ENCODE measurements at regions not wholly inside any gene's neighbourhood (a gene's known extent, or its start where the extent isn't known, plus 50 kb on each side); places are given as distances from the start of the nearest gene placed in this dataset.

DNA sequence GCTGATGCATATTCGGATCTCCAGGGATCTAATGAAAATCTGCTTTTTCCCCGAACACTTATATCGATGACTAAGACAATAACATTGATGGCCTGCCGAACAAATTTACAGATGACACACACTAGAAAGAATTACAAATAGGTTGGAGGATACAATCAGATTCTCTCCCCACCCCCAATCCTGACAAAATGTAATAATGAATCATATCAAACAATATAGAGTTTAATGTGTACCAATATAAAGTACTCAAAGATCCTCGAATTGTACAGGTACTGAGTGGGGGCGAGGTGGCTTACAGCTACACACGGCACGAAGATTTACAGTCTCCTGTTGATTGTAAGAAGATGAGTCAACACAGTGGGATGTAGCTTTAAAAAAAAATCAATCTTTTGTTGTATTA is 182.7 kb upstream of the MKLN1 start:
- POLR2A ChIA-PET, result no interaction called here
- no peaks in the 10 kb centered on the region for H3K4me1 Mint-ChIP-seq
- DNase-seq (ENCODE audit: low spot score) (no peak), ATAC-seq (no peak)
- no peak overlapping the region for H3K4me3 Mint-ChIP-seq
- H3K27me3 Mint-ChIP-seq (ENCODE audit: low read depth), result no peaks in the 10 kb centered on the region
- H3K36me3 Mint-ChIP-seq, result no peaks in the 10 kb centered on the region
- H3K9me3 Mint-ChIP-seq, result peaks cover 13% of the 10 kb centered on the region
- TF ChIP-seq, protein P1, sequence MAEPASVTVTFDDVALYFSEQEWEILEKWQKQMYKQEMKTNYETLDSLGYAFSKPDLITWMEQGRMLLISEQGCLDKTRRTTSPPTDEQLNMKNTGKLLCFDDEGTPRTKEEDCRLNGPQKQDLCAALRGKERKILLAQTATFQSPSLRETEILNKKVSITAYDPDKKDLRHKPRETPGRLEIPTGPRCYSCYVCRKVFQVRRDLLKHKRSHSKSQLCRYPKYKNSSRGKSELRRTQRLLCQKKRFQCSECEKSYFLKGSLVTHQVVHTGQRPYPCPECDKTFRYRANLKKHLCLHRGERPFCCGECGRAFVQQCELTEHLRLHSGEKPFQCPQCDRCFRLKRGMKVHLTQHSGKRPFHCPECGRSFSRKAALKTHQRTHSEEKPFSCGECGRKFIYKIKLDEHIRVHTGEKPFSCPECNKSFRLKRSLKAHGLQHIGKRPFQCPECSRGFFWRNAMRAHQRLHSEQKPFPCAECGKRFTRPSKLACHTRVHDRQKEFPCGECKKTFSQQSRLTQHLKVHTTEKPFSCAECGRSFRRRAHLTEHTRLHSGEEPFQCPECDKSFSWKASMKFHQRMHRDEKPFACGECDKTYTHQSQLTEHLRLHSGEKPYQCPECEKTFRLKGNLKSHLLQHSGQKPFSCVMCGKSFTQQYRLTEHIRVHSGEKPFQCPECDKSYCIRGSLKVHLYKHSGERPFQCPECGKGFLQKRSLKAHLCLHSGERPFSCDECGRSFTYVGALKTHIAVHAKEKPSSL (CRISPR knock-in tag; conservative IDR thresholded peaks at IDR 0.05), result no peak
- no peak for TF ChIP-seq ETV6 (CRISPR knock-in tag; IDR thresholded peaks at IDR 0.05)
- TF ChIP-seq, protein P2, sequence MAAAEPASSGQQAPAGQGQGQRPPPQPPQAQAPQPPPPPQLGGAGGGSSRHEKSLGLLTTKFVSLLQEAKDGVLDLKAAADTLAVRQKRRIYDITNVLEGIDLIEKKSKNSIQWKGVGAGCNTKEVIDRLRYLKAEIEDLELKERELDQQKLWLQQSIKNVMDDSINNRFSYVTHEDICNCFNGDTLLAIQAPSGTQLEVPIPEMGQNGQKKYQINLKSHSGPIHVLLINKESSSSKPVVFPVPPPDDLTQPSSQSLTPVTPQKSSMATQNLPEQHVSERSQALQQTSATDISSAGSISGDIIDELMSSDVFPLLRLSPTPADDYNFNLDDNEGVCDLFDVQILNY (CRISPR knock-in tag; IDR thresholded peaks at IDR 0.05), result no peak
- TF ChIP-seq FOXJ3 (CRISPR knock-in tag; IDR thresholded peaks at IDR 0.05; ENCODE audit: borderline replicate concordance), result no peak
- no peak for TF ChIP-seq GABPB1 (CRISPR knock-in tag; IDR thresholded peaks at IDR 0.05)
- no peak overlapping the region for H3K27ac Mint-ChIP-seq
- CTCF ChIA-PET, result no interaction called here

DNA sequence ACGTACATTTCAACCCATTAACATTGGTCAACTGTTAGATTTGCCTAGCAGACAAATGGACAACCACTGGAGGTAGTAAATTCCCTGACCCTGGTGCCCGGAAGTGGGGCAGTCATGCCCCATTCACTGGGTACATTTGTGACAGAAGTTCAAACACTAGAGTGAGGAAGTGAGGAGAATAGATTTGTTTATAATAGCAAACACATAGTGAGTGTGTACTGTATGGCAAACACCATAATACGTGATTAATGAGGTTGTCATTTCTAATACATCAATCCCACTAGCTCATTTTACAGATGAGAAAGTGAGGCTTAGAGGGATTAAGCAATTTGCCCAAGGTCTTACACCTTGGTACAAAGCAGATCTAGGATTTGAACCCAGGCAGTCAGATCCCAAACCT is 181.9 kb upstream of the MKLN1 start:
- Mint-ChIP-seq H3K36me3 (no peaks in the 10 kb centered on the region), H3K4me3 (no peak overlapping the region), H3K4me1 (no peaks in the 10 kb centered on the region), H3K27ac (no peak overlapping the region), H3K9me3 (peaks cover 13% of the 10 kb centered on the region), H3K27me3 (ENCODE audit: low read depth) (no peaks in the 10 kb centered on the region)
- ATAC-seq (no peak), DNase-seq (ENCODE audit: low spot score) (no peak)
- ChIA-PET POLR2A (no interaction called here), CTCF (no interaction called here)
- TF ChIP-seq, protein P3, sequence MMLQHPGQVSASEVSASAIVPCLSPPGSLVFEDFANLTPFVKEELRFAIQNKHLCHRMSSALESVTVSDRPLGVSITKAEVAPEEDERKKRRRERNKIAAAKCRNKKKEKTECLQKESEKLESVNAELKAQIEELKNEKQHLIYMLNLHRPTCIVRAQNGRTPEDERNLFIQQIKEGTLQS (CRISPR knock-in tag; conservative IDR thresholded peaks at IDR 0.05), result no peak
- TF ChIP-seq, protein P4, sequence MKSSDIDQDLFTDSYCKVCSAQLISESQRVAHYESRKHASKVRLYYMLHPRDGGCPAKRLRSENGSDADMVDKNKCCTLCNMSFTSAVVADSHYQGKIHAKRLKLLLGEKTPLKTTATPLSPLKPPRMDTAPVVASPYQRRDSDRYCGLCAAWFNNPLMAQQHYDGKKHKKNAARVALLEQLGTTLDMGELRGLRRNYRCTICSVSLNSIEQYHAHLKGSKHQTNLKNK (CRISPR knock-in tag; IDR thresholded peaks at IDR 0.05), result no peak
- TF ChIP-seq, protein P1 (CRISPR knock-in tag; conservative IDR thresholded peaks at IDR 0.05), result no peak
- no peak for TF ChIP-seq GABPB1 (CRISPR knock-in tag; IDR thresholded peaks at IDR 0.05)

DNA sequence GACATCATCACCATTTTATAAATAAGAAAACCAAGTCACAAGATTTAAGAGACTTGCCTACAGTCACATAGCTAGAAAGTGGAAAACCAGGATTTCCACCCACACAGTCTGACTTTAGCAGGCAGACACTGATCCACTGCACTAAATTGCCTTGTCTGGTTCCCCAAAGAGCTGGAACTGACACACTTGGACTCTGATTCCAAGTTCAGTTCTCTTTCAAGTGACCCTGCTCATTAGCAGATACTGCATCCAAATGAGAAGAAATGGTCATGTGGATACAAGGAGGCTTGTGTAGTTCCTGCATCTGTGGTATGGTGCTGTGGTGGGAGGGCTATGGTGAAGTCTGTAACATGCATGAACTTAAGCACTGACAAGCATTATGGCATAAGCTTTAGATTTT is 180.1 kb upstream of the MKLN1 start:
- ChIA-PET POLR2A (no interaction called here), CTCF (no interaction called here)
- no peak overlapping the region for H3K27ac Mint-ChIP-seq
- ATAC-seq (no peak), DNase-seq (ENCODE audit: low spot score) (no peak)
- H3K9me3 Mint-ChIP-seq, result peaks cover 3% of the 10 kb centered on the region; the same call in 1 of the 2 replicates
- no peak overlapping the region for H3K4me3 Mint-ChIP-seq
- H3K36me3 Mint-ChIP-seq, result no peaks in the 10 kb centered on the region
- no peaks in the 10 kb centered on the region for H3K4me1 Mint-ChIP-seq
- no peaks in the 10 kb centered on the region for H3K27me3 Mint-ChIP-seq (ENCODE audit: low read depth)
- TF ChIP-seq, protein P5, sequence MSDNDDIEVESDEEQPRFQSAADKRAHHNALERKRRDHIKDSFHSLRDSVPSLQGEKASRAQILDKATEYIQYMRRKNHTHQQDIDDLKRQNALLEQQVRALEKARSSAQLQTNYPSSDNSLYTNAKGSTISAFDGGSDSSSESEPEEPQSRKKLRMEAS (CRISPR knock-in tag; IDR thresholded peaks at IDR 0.05), result no peak
- no peak for TF ChIP-seq ZNF416 (CRISPR knock-in tag; IDR thresholded peaks at IDR 0.05)
- TF ChIP-seq NR2C2 (CRISPR knock-in tag; IDR thresholded peaks at IDR 0.05), result no peak

DNA sequence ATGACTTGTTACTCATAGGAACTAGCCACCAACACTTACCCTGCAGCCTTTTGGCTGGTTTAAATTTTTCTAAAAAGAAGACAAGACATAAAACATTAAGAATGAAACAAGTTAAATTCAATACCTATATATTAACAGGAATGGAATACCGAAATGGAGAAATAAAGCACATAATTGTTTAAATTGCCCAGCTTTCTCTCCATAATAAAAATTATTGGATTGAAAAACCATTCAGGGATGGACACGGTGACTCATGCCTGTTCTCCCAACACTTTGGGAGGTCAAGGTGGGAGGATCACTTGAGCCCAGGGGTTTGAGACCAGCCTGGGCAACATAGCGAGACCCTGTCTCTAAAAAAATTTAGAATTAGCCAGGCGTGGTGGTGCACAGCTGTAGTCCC is 179.4 kb upstream of the MKLN1 start:
- DNase-seq (ENCODE audit: low spot score), result no peak
- ChIA-PET CTCF (interaction anchor here (0.7 kb wide), 1 partner anchor 123 kb away, joined by 3 read pairs; no protein-coding TSS in a partner anchor), POLR2A (no interaction called here)
- peaks cover 3% of the 10 kb centered on the region; the same call in 1 of the 2 replicates for H3K9me3 Mint-ChIP-seq
- no peaks in the 10 kb centered on the region for H3K4me1 Mint-ChIP-seq
- ATAC-seq, result no peak
- H3K36me3 Mint-ChIP-seq, result no peaks in the 10 kb centered on the region
- H3K27ac Mint-ChIP-seq, result no peak overlapping the region
- H3K27me3 Mint-ChIP-seq (ENCODE audit: low read depth), result no peaks in the 10 kb centered on the region
- no peak overlapping the region for H3K4me3 Mint-ChIP-seq
- TF ChIP-seq, protein P6, sequence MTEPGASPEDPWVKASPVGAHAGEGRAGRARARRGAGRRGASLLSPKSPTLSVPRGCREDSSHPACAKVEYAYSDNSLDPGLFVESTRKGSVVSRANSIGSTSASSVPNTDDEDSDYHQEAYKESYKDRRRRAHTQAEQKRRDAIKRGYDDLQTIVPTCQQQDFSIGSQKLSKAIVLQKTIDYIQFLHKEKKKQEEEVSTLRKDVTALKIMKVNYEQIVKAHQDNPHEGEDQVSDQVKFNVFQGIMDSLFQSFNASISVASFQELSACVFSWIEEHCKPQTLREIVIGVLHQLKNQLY (CRISPR knock-in tag; IDR thresholded peaks at IDR 0.05), result no peak
- no peak for TF ChIP-seq NFE2L1 (CRISPR knock-in tag; IDR thresholded peaks at IDR 0.05)
- TF ChIP-seq, protein P7, sequence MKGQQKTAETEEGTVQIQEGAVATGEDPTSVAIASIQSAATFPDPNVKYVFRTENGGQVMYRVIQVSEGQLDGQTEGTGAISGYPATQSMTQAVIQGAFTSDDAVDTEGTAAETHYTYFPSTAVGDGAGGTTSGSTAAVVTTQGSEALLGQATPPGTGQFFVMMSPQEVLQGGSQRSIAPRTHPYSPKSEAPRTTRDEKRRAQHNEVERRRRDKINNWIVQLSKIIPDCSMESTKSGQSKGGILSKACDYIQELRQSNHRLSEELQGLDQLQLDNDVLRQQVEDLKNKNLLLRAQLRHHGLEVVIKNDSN (CRISPR knock-in tag; IDR thresholded peaks at IDR 0.05), result no peak

Measured in WTC11 (cell line).